ENCODE measurements at regions not wholly inside any gene's neighbourhood (a gene's known extent, or its start where the extent isn't known, plus 50 kb on each side); places are given as distances from the start of the nearest gene placed in this dataset.

DNA sequence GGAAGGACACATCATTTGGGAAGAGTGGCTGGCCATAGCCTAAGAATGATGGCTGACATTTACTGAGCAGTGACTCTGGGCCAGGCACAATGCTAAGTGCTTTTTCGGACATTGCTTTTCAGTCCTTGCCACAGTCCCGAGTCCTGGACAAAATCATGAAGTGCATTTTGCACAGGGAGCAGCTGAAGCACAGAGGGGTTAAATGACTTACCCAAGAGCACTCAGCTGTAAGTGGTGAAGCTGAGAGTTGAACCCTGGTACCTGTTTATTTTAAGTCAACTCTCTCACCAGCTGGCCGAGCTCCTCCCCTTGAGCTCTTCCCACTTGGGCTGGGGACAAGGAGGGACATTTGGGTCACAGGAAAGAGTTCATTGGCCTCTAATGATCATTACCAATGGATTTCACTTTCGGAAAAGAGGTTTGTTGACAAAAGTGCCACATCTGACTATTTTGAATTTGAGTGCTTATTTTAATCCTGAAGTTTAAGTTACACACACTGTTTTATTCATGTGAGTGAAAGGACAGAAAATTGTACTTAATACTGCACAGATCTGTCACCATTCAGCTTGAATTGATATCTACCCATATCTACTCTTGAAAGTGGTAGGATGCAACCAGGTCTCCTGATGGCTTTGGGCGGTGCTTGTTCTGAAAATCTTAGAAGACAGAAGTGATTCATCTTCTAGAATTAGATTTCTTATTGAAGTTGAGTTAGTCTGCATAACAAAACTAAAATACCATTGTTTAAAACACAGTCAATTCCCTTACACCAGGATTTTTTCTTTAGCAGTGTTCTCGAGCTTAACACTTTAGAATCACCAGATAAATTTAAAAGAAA is 368.7 kb upstream of the PROK2 start:
- TF ChIP-seq, protein P1, sequence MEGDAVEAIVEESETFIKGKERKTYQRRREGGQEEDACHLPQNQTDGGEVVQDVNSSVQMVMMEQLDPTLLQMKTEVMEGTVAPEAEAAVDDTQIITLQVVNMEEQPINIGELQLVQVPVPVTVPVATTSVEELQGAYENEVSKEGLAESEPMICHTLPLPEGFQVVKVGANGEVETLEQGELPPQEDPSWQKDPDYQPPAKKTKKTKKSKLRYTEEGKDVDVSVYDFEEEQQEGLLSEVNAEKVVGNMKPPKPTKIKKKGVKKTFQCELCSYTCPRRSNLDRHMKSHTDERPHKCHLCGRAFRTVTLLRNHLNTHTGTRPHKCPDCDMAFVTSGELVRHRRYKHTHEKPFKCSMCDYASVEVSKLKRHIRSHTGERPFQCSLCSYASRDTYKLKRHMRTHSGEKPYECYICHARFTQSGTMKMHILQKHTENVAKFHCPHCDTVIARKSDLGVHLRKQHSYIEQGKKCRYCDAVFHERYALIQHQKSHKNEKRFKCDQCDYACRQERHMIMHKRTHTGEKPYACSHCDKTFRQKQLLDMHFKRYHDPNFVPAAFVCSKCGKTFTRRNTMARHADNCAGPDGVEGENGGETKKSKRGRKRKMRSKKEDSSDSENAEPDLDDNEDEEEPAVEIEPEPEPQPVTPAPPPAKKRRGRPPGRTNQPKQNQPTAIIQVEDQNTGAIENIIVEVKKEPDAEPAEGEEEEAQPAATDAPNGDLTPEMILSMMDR (IDR thresholded peaks at IDR 0.05): no peak
- no peak for TF ChIP-seq ZFX (IDR thresholded peaks at IDR 0.05; ENCODE audit: borderline replicate concordance)
